SK-N-SH treated with all-trans-retinoic acid at 6 μM for 48 hours (cell line): ENCODE measurements at regions not wholly inside any gene's neighbourhood (a gene's known extent, or its start where the extent isn't known, plus 50 kb on each side); places are given as distances from the start of the nearest gene placed in this dataset.

ENCODE experiments used
- SNAI2 ChIP-seq: fragments of 250-450 bp; sonication (Bioruptor Pico); IDR thresholded peaks from 2 replicates; pipeline ENCODE4 v1.5.0; 2020; ENCODE audit warnings: mild to moderate bottlenecking, moderate library complexity
- TCF4 ChIP-seq: fragments of 250-450 bp; sonication (Bioruptor Pico); IDR thresholded peaks from 2 replicates; pipeline ENCODE4 v1.8.0; 2021; ENCODE audit warnings: mild to moderate bottlenecking, moderate library complexity, borderline replicate concordance
- ZC3H10 ChIP-seq: fragments of 250-450 bp; sonication (Bioruptor Pico); IDR thresholded peaks from 2 replicates; pipeline ENCODE4 v1.5.1; 2021; ENCODE audit warnings: mild to moderate bottlenecking, moderate library complexity

- TF ChIP-seq TCF4 (CRISPR knock-in tag) (no peak), SNAI2 (CRISPR knock-in tag) (no peak), ZC3H10 (CRISPR knock-in tag) (no peak)
Measured at GRCh38 chr6:130313206-130313605, 52.6 kb upstream of the TMEM200A start.
